B cell (primary cell): ENCODE measurements at regions not wholly inside any gene's neighbourhood (a gene's known extent, or its start where the extent isn't known, plus 50 kb on each side); places are given as distances from the start of the nearest gene placed in this dataset.

Source experiments
- ATAC-seq: fragments of 200-7000 bp; cut with Tn5 transposase; one replicate; pipeline ENCODE4 v1.10.0; 2021; ENCODE audit warnings: low read depth, mild to moderate bottlenecking, moderate number of reproducible peaks, moderate library complexity
- CTCF ChIA-PET: fragments of 350-600 bp; sonication (Branson Sonifier 250); formaldehyde crosslinking; loops from one replicate; lab custom pipeline; 2021; ENCODE audit warnings: antibody characterized with exemption, inconsistent platforms; lab: Charles Lee
- POLR2A ChIA-PET: fragments of 350-600 bp; sonication (Branson Sonifier 250); formaldehyde crosslinking; loops from one replicate; lab custom pipeline; 2021; ENCODE audit warnings: antibody characterized with exemption; lab: Charles Lee
- DNase-seq: peaks from one replicate; pipeline ENCODE4 v3.0.0; 2013
- H2AFZ ChIP-seq: 2 replicates; pipeline ENCODE4 v1.6.1; 2012; ENCODE audit warnings: mild to moderate bottlenecking, low read depth, low read length; ENCODE audit not compliant: insufficient read depth, poor library complexity, severe bottlenecking
- H3K27ac ChIP-seq, 2 donors: 1 replicate in 1 of 2; 2 replicates in 1 of 2; pipeline ENCODE4 v1.5.1; 2012 to 2013; ENCODE audit warnings: low read length in 2 of 2, mild to moderate bottlenecking in 2 of 2, moderate library complexity in 1 of 2
- H3K27me3 ChIP-seq, 4 experiments: fragments of 200-600 bp in 1 of 4; sonication (generic) in 1 of 4; replicated peaks in 1 of 4; 1 replicate in 2 of 4; 2 replicates in 2 of 4; pipeline versions ENCODE4 v1.6.1 to v1.7.0; 2013 to 2016; ENCODE audit warnings: low read length in 3 of 4, mild to moderate bottlenecking in 2 of 4, mixed read lengths in 1 of 4, moderate library complexity in 1 of 4; ENCODE audit not compliant: insufficient read depth in 4 of 4, control insufficient read depth in 3 of 4; ENCODE audit errors: control extremely low read depth in 1 of 4
- H3K36me3 ChIP-seq, 2 experiments: replicated peaks in 1 of 2; 1 replicate in 1 of 2; 2 replicates in 1 of 2; pipeline versions ENCODE4 v1.6.1 to v1.7.1; 2013; ENCODE audit warnings: low read length in 1 of 2; ENCODE audit not compliant: insufficient read depth in 2 of 2, control insufficient read depth in 1 of 2; ENCODE audit errors: control extremely low read depth in 1 of 2, extremely low read depth in 1 of 2
- H3K4me1 ChIP-seq, 2 donors: fragments of 200-600 bp in 1 of 2; sonication (generic) in 1 of 2; 1 replicate in 1 of 2; 2 replicates in 1 of 2; pipeline versions ENCODE4 v1.5.1 to v1.6.1; 2013 to 2017; ENCODE audit warnings: low read length in 2 of 2; ENCODE audit not compliant: control insufficient read depth in 2 of 2, insufficient read depth in 2 of 2
- H3K4me2 ChIP-seq: replicated peaks from 2 replicates; pipeline ENCODE3; 2012; ENCODE audit warnings: mild to moderate bottlenecking, low read depth, low read length; ENCODE audit not compliant: poor library complexity, severe bottlenecking
- H3K4me3 ChIP-seq, 5 experiments: fragments of 200-600 bp in 1 of 5; sonication (generic) in 1 of 5; 1 replicate in 3 of 5; 2 replicates in 2 of 5; pipeline versions ENCODE4 v1.5.1 to v1.7.0; 2011 to 2016; ENCODE audit warnings: low read length in 4 of 5, mild to moderate bottlenecking in 4 of 5, low read depth in 2 of 5, control low read depth in 1 of 5, moderate library complexity in 1 of 5; ENCODE audit not compliant: insufficient read depth in 1 of 5; ENCODE audit errors: control extremely low read depth in 1 of 5, extremely low read depth in 1 of 5
- H3K79me2 ChIP-seq: fragments of 200-600 bp; sonication (generic); one replicate; pipeline ENCODE4 v1.6.0; 2016; ENCODE audit warnings: low read length; ENCODE audit not compliant: control insufficient read depth, insufficient read depth
- H3K9ac ChIP-seq: fragments of 200-600 bp; sonication (generic); 2 replicates; pipeline ENCODE4 v1.6.1; 2017; ENCODE audit warnings: mild to moderate bottlenecking, low read length, moderate library complexity
- H3K9me3 ChIP-seq, 3 donors: one replicate each; pipeline versions ENCODE4 v1.6.1 to v1.7.1; 2013; ENCODE audit warnings: low read length in 2 of 3; ENCODE audit not compliant: control insufficient read depth in 2 of 3, insufficient read depth in 1 of 3; ENCODE audit errors: control extremely low read depth in 1 of 3
- H4K20me1 ChIP-seq: 2 replicates; pipeline ENCODE4 v1.6.0; 2012; ENCODE audit warnings: mild to moderate bottlenecking, low read length; ENCODE audit not compliant: insufficient read depth, control insufficient read depth, poor library complexity, severe bottlenecking
- H3K27ac Mint-ChIP-seq: one replicate; pipeline ENCODE4 v1.8.0; 2021; ENCODE audit warnings: mixed read lengths
- H3K27me3 Mint-ChIP-seq: one replicate; pipeline ENCODE4 v1.8.0; 2021; ENCODE audit warnings: mixed read lengths
- H3K4me1 Mint-ChIP-seq: one replicate; pipeline ENCODE4 v1.8.0; 2021; ENCODE audit warnings: mixed read lengths
- H3K4me3 Mint-ChIP-seq: one replicate; pipeline ENCODE4 v1.8.0; 2021; ENCODE audit warnings: mixed read lengths
- H3K9me3 Mint-ChIP-seq: one replicate; pipeline ENCODE4 v1.8.0; 2022; ENCODE audit warnings: mixed read lengths; ENCODE audit not compliant: insufficient read depth
- CTCF ChIP-seq: fragments of 200-600 bp; IDR thresholded peaks from one replicate; pipeline ENCODE4 v1.8.0; 2022; ENCODE audit warnings: antibody characterized with exemption, mild to moderate bottlenecking
- EZH2 ChIP-seq: IDR thresholded peaks from 2 replicates; pipeline ENCODE4 v1.6.1; 2012; ENCODE audit warnings: borderline replicate concordance, low read depth, mild to moderate bottlenecking, moderate library complexity, low read length; ENCODE audit not compliant: insufficient read depth, poor library complexity, severe bottlenecking
- WGBS: methylation state at CpG from one replicate; pipeline ENCODE4 v1.1.5; 2013; ENCODE audit warnings: missing lambda C conversion rate; ENCODE audit not compliant: insufficient coverage; 5-methylcytosine and 5-hydroxymethylcytosine counted together
- intact Hi-C: fragments of 100-400 bp; cut with micrococcal nuclease; formaldehyde crosslinking; loops from one replicate; pipeline ENCODE4 v1.10.0; 2022

GRCh38 chr13:31452525-31452924, 252.8 kb downstream of the B3GLCT start:
- ATAC-seq (no peak), DNase-seq (no peak)
- Histone ChIP-seq H3K4me2 (no peak overlapping the region), H4K20me1 (no peaks in the 10 kb centered on the region), H3K9ac (no peak overlapping the region), H3K4me3 (no peak overlapping the region), H2AFZ (no peak overlapping the region), H3K36me3 (no peaks in the 10 kb centered on the region), H3K9me3 (no peaks in the 10 kb centered on the region), H3K27ac (no peak overlapping the region), H3K4me1 (no peaks in the 10 kb centered on the region), H3K27me3 (no peaks in the 10 kb centered on the region), H3K79me2 (no peaks in the 10 kb centered on the region)
- H3K27ac Mint-ChIP-seq: no peak overlapping the region
- no peaks in the 10 kb centered on the region for H3K9me3 Mint-ChIP-seq
- H3K4me3 Mint-ChIP-seq: no peak overlapping the region
- POLR2A ChIA-PET: no interaction called here
- TF ChIP-seq EZH2: no peak
- TF ChIP-seq CTCF: no peak
- WGBS: 100% methylated on average over 2 of the region's 2 CpGs
- intact Hi-C loops: no loop called here
- CTCF ChIA-PET: no interaction called here
- H3K4me1 Mint-ChIP-seq: no peaks in the 10 kb centered on the region
- peaks cover 19% of the 10 kb centered on the region for H3K27me3 Mint-ChIP-seq

GRCh38 chr13:31455581-31455980, 255.8 kb downstream of the B3GLCT start:
- no peak overlapping the region for H3K27ac ChIP-seq
- H3K4me3 ChIP-seq: no peak overlapping the region
- H3K36me3 ChIP-seq: no peaks in the 10 kb centered on the region
- no peak overlapping the region for H3K4me3 Mint-ChIP-seq
- H3K9ac ChIP-seq: no peak overlapping the region
- H3K9me3 ChIP-seq: no peaks in the 10 kb centered on the region
- POLR2A ChIA-PET: no interaction called here
- peaks cover 19% of the 10 kb centered on the region for H3K27me3 Mint-ChIP-seq
- H3K4me2 ChIP-seq: no peak overlapping the region
- no peaks in the 10 kb centered on the region for H3K4me1 Mint-ChIP-seq
- intact Hi-C loops: no loop called here
- no peak overlapping the region for H3K27ac Mint-ChIP-seq
- no peaks in the 10 kb centered on the region for H3K27me3 ChIP-seq
- H2AFZ ChIP-seq: no peak overlapping the region
- no peaks in the 10 kb centered on the region for H3K9me3 Mint-ChIP-seq
- no peaks in the 10 kb centered on the region for H4K20me1 ChIP-seq
- DNase-seq: no peak
- no peaks in the 10 kb centered on the region for H3K4me1 ChIP-seq
- no peak for ATAC-seq
- no peaks in the 10 kb centered on the region for H3K79me2 ChIP-seq
- CTCF ChIA-PET: no interaction called here
- TF ChIP-seq EZH2: no peak
- TF ChIP-seq CTCF: no peak
